Activated CD8-positive, alpha-beta T cell treated with anti-CD3 and anti-CD28 coated beads for 36 hours (primary cell): ENCODE measurements at regions not wholly inside any gene's neighbourhood (a gene's known extent, or its start where the extent isn't known, plus 50 kb on each side); places are given as distances from the start of the nearest gene placed in this dataset.

Experiments
- ATAC-seq: fragments of 200-7000 bp; cut with Tn5 transposase; one replicate; pipeline ENCODE4 v1.10.0; 2021; ENCODE audit warnings: mild to moderate bottlenecking, moderate library complexity
- CTCF ChIA-PET: fragments of 350-600 bp; sonication (Branson Sonifier 250); formaldehyde crosslinking; loops from one replicate; lab custom pipeline; 2021; ENCODE audit warnings: antibody characterized with exemption; lab: Charles Lee
- POLR2A ChIA-PET: fragments of 350-600 bp; sonication (Branson Sonifier 250); formaldehyde crosslinking; loops from one replicate; lab custom pipeline; 2021; ENCODE audit warnings: antibody characterized with exemption; lab: Charles Lee
- DNase-seq: peaks from one replicate; pipeline ENCODE4 v3.0.0-alpha.2; 2020
- H3K27ac Mint-ChIP-seq: one replicate; pipeline ENCODE4 v1.8.0; 2021; ENCODE audit warnings: mild to moderate bottlenecking, mixed read lengths
- H3K27me3 Mint-ChIP-seq: one replicate; pipeline ENCODE4 v1.8.0; 2021; ENCODE audit warnings: mixed read lengths
- H3K36me3 Mint-ChIP-seq: one replicate; pipeline ENCODE4 v1.8.0; 2021; ENCODE audit warnings: low read depth, mixed read lengths
- H3K4me1 Mint-ChIP-seq: one replicate; pipeline ENCODE4 v1.8.0; 2021; ENCODE audit warnings: low read depth, mixed read lengths
- H3K4me3 Mint-ChIP-seq: one replicate; pipeline ENCODE4 v1.8.0; 2021; ENCODE audit warnings: mild to moderate bottlenecking, moderate library complexity, mixed read lengths
- H3K9me3 Mint-ChIP-seq: one replicate; pipeline ENCODE4 v1.8.0; 2021; ENCODE audit warnings: mixed read lengths
- intact Hi-C: fragments of 100-400 bp; cut with micrococcal nuclease; formaldehyde crosslinking; loops from one replicate; pipeline ENCODE4 v1.10.0; 2022
- TF ChIP-seq, protein P1 (sequence below): fragments of 200-600 bp; IDR thresholded peaks from one replicate; pipeline ENCODE4 v1.8.0; 2022; ENCODE audit warnings: antibody characterized with exemption, mild to moderate bottlenecking

DNA sequence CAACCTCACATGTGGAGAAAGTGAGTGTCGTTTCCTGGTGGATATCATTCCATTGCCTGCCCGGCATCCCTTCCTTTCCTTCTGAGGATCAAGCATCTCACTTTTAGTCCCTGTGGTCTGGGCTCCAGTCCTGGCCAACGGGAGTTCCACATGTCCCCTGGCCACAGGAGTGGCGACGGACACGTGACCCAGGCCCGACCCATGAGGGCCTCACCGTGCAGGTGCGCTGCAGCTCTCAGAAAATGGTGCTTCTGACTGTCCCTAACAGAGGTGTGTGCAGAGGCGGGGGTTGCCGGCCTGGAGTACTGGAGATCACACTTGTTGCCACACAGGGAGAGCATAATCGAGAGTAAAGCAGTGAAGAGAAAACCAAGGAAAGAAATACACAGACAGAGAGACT, 476.9 kb upstream of the FRG1 start:
- DNase-seq: no peak
- ChIA-PET POLR2A (no interaction called here), CTCF (no interaction called here)
- H3K36me3 Mint-ChIP-seq: no peaks in the 10 kb centered on the region
- intact Hi-C loops: no loop called here
- H3K27ac Mint-ChIP-seq: no peak overlapping the region
- H3K9me3 Mint-ChIP-seq: peaks cover 11% of the 10 kb centered on the region
- no peak overlapping the region for H3K4me3 Mint-ChIP-seq
- no peaks in the 10 kb centered on the region for H3K27me3 Mint-ChIP-seq
- TF ChIP-seq, protein P1, sequence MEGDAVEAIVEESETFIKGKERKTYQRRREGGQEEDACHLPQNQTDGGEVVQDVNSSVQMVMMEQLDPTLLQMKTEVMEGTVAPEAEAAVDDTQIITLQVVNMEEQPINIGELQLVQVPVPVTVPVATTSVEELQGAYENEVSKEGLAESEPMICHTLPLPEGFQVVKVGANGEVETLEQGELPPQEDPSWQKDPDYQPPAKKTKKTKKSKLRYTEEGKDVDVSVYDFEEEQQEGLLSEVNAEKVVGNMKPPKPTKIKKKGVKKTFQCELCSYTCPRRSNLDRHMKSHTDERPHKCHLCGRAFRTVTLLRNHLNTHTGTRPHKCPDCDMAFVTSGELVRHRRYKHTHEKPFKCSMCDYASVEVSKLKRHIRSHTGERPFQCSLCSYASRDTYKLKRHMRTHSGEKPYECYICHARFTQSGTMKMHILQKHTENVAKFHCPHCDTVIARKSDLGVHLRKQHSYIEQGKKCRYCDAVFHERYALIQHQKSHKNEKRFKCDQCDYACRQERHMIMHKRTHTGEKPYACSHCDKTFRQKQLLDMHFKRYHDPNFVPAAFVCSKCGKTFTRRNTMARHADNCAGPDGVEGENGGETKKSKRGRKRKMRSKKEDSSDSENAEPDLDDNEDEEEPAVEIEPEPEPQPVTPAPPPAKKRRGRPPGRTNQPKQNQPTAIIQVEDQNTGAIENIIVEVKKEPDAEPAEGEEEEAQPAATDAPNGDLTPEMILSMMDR: no peak
- H3K4me1 Mint-ChIP-seq: no peaks in the 10 kb centered on the region
- no peak for ATAC-seq

- TF ChIP-seq, protein P1: no peak
- CTCF ChIA-PET: no interaction called here
- Mint-ChIP-seq H3K36me3 (peaks cover 1% of the 10 kb centered on the region), H3K27ac (no peak overlapping the region), H3K4me1 (no peaks in the 10 kb centered on the region), H3K4me3 (no peak overlapping the region), H3K9me3 (peaks cover 7% of the 10 kb centered on the region), H3K27me3 (no peaks in the 10 kb centered on the region)
- DNase-seq: no peak
- intact Hi-C loops: no loop called here
- ATAC-seq: no peak
- POLR2A ChIA-PET: no interaction called here
Observed at GRCh38 chr4:189494407-189494806, 446.3 kb upstream of the FRG1 start.

DNA sequence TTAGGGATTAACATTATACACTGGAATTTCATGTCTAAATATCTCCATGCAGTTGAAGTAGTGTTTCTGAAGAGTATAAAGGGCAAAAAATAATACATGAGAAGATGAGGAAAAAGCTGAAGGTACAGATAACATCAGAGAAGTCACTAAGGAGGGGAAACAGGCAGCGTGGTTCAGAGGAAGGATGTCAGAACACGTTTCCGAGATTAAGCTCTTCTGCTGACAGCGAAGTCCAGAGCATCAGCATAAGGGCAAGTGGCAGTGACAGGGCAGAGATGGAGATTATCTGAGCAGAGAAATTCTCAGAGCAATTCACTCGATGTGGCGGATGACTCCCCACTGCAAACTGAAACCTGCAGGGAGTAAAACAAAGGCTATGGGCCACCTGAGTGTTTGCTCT, 443.2 kb upstream of the FRG1 start:
- ATAC-seq (no peak), DNase-seq (no peak)
- TF ChIP-seq, protein P1: no peak
- intact Hi-C loops: no loop called here
- peaks cover 3% of the 10 kb centered on the region for H3K9me3 Mint-ChIP-seq
- POLR2A ChIA-PET: no interaction called here
- CTCF ChIA-PET: no interaction called here
- H3K27me3 Mint-ChIP-seq: no peaks in the 10 kb centered on the region
- H3K36me3 Mint-ChIP-seq: no peaks in the 10 kb centered on the region
- no peak overlapping the region for H3K27ac Mint-ChIP-seq
- H3K4me3 Mint-ChIP-seq: no peak overlapping the region
- no peaks in the 10 kb centered on the region for H3K4me1 Mint-ChIP-seq

GRCh38 chr4:189497996-189498395, 442.7 kb upstream of the FRG1 start:
- Mint-ChIP-seq H3K27ac (no peak overlapping the region), H3K36me3 (no peaks in the 10 kb centered on the region), H3K4me1 (no peaks in the 10 kb centered on the region), H3K4me3 (no peak overlapping the region), H3K9me3 (peaks cover 3% of the 10 kb centered on the region), H3K27me3 (no peaks in the 10 kb centered on the region)
- intact Hi-C loops: no loop called here
- ChIA-PET POLR2A (no interaction called here), CTCF (no interaction called here)
- TF ChIP-seq, protein P1: no peak
- ATAC-seq (no peak), DNase-seq (no peak)

DNA sequence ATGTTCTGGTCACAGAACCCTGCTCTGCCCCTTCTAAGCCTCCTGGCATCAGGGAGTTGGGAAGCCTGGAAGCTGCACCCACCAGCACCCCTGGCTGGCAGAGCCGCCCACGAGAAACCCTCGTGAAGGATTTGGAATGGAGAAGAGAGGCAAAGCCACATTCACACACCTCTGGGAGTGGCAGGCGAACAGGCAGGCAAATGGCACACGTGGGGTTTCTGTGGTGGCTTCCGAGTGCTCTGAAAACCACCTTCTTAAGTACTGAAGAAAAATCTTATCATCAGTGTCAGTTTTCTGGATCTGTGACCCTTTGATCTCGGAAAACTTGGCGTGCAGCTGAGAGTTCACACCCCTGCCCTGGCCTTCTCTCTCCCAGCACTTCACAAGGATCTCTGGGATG, 442.2 kb upstream of the FRG1 start:
- ChIA-PET POLR2A (no interaction called here), CTCF (no interaction called here)
- TF ChIP-seq, protein P1: no peak
- Mint-ChIP-seq H3K36me3 (no peaks in the 10 kb centered on the region), H3K4me1 (no peaks in the 10 kb centered on the region), H3K9me3 (peaks cover 3% of the 10 kb centered on the region), H3K27ac (no peak overlapping the region), H3K4me3 (no peak overlapping the region), H3K27me3 (no peaks in the 10 kb centered on the region)
- no peak for DNase-seq
- intact Hi-C loops: no loop called here
- ATAC-seq: no peak
